IMR-90 (cell line): ENCODE measurements at regions not wholly inside any gene's neighbourhood (a gene's known extent, or its start where the extent isn't known, plus 50 kb on each side); places are given as distances from the start of the nearest gene placed in this dataset.

ENCODE experiments used
- ATAC-seq: fragments of 200-7000 bp; cut with Tn5 transposase; 2 replicates; pipeline ENCODE4 v1.9.1; 2020; ENCODE audit warnings: low read depth, mild to moderate bottlenecking, moderate library complexity
- BruUV-seq: library from RNA; stranded (reverse); fragments of 400-500 nt; replicated peaks from 2 replicates; lab custom pipeline; 2021; lab: Mats Ljungman, UMichigan
- CTCF ChIA-PET: fragments of 300-600 bp; formaldehyde crosslinking; extraction: SDS; loops from one replicate; lab custom pipeline; 2021; ENCODE audit warnings: antibody characterized with exemption; lab: Yijun Ruan, JAX
- POLR2A ChIA-PET: fragments of 300-600 bp; sonication (Branson Sonifier 250); formaldehyde crosslinking; loops from one replicate; lab custom pipeline; 2022; ENCODE audit warnings: antibody characterized with exemption; ENCODE audit not compliant: unreplicated experiment; lab: Charles Lee
- DNase-seq: peaks from one replicate; pipeline ENCODE4 v3.0.0; 2013
- H2AFZ ChIP-seq: replicated peaks from 2 replicates; pipeline ENCODE3; 2013; ENCODE audit warnings: low read length, mild to moderate bottlenecking; ENCODE audit not compliant: poor library complexity
- H2AK5ac ChIP-seq: 2 replicates; pipeline ENCODE4 v1.6.1; 2013; ENCODE audit warnings: low read depth, low read length, inconsistent platforms
- H2AK9ac ChIP-seq: replicated peaks from 2 replicates; pipeline ENCODE3; 2013; ENCODE audit warnings: mild to moderate bottlenecking, low read depth, low read length, moderate library complexity; ENCODE audit not compliant: poor library complexity
- H2BK120ac ChIP-seq: 2 replicates; pipeline ENCODE4 v1.6.1; 2013; ENCODE audit warnings: low read depth, low read length, inconsistent platforms
- H2BK15ac ChIP-seq: 3 replicates; pipeline ENCODE4 v1.6.1; 2013; ENCODE audit warnings: low read depth, low read length, inconsistent platforms
- H2BK20ac ChIP-seq: 2 replicates; pipeline ENCODE4 v1.6.1; 2013; ENCODE audit warnings: low read depth, mild to moderate bottlenecking, inconsistent platforms, low read length, moderate library complexity
- H2BK5ac ChIP-seq: 2 replicates; pipeline ENCODE4 v1.6.1; 2013; ENCODE audit warnings: mild to moderate bottlenecking, low read depth, low read length, inconsistent platforms; ENCODE audit not compliant: poor library complexity, severe bottlenecking
- H3K14ac ChIP-seq: replicated peaks from 2 replicates; pipeline ENCODE4 v1.6.1; 2013; ENCODE audit warnings: low read depth, low read length, inconsistent platforms
- H3K18ac ChIP-seq: 2 replicates; pipeline ENCODE4 v1.6.1; 2013; ENCODE audit warnings: low read depth, low read length, control low read depth
- H3K23ac ChIP-seq: 2 replicates; pipeline ENCODE4 v1.6.1; 2013; ENCODE audit warnings: low read depth, low read length, inconsistent platforms
- H3K27ac ChIP-seq: 2 replicates; pipeline ENCODE4 v1.5.1; 2013; ENCODE audit warnings: mild to moderate bottlenecking, control low read depth, low read length; ENCODE audit not compliant: insufficient read depth
- H3K27me3 ChIP-seq: 2 replicates; pipeline ENCODE4 v1.6.1; 2013; ENCODE audit warnings: low read length; ENCODE audit not compliant: control insufficient read depth, insufficient read depth
- H3K36me3 ChIP-seq: 2 replicates; pipeline ENCODE4 v1.6.1; 2013; ENCODE audit warnings: low read length, mixed read lengths; ENCODE audit not compliant: control insufficient read depth, insufficient read depth
- H3K4ac ChIP-seq: 2 replicates; pipeline ENCODE4 v1.6.1; 2013; ENCODE audit warnings: low read depth, low read length, inconsistent platforms
- H3K4me1 ChIP-seq: 2 replicates; pipeline ENCODE4 v1.6.1; 2013; ENCODE audit warnings: low read length, mixed read lengths; ENCODE audit not compliant: control insufficient read depth, insufficient read depth
- H3K4me2 ChIP-seq: 2 replicates; pipeline ENCODE4 v1.6.1; 2013; ENCODE audit warnings: low read depth, mild to moderate bottlenecking, control low read depth, low read length, moderate library complexity
- H3K4me3 ChIP-seq: 2 replicates; pipeline ENCODE4 v1.5.1; 2013; ENCODE audit warnings: low read depth, mild to moderate bottlenecking, control low read depth, low read length, moderate library complexity; ENCODE audit not compliant: insufficient read depth
- H3K56ac ChIP-seq: 2 replicates; pipeline ENCODE4 v1.6.1; 2013; ENCODE audit warnings: low read length, inconsistent platforms; ENCODE audit not compliant: insufficient read depth; ENCODE audit errors: extremely low read depth
- H3K79me1 ChIP-seq, 2 experiments: 2 replicates each; pipeline ENCODE4 v1.6.1; 2013; ENCODE audit warnings: low read length in 2 of 2, inconsistent platforms in 1 of 2, low read depth in 1 of 2
- H3K9ac ChIP-seq: 2 replicates; pipeline ENCODE4 v1.6.1; 2013; ENCODE audit warnings: low read depth, low read length, control low read depth
- H3K9me1 ChIP-seq: 2 replicates; pipeline ENCODE4 v1.6.1; 2013; ENCODE audit warnings: low read length, inconsistent platforms; ENCODE audit not compliant: insufficient read depth
- H3K9me3 ChIP-seq: 2 replicates; pipeline ENCODE4 v1.6.1; 2013; ENCODE audit warnings: low read length; ENCODE audit not compliant: control insufficient read depth, insufficient read depth
- H4K20me1 ChIP-seq: 2 replicates; pipeline ENCODE4 v1.6.1; 2013; ENCODE audit warnings: low read length, inconsistent platforms; ENCODE audit not compliant: insufficient read depth
- H4K5ac ChIP-seq: 2 replicates; pipeline ENCODE4 v1.6.1; 2013; ENCODE audit warnings: mild to moderate bottlenecking, low read depth, low read length, control low read depth
- H4K8ac ChIP-seq, 2 experiments: 2 replicates each; pipeline ENCODE4 v1.6.1; 2013; ENCODE audit warnings: low read depth in 2 of 2, low read length in 2 of 2, control low read depth in 1 of 2, inconsistent platforms in 1 of 2
- H4K91ac ChIP-seq: 2 replicates; pipeline ENCODE4 v1.6.1; 2013; ENCODE audit warnings: low read depth, low read length, inconsistent platforms; ENCODE audit not compliant: insufficient read depth
- CEBPB ChIP-seq: IDR thresholded peaks from 2 replicates; pipeline ENCODE4 v1.6.1; 2012; ENCODE audit warnings: low read depth, low read length, improper control_type of control experiment
- CHD1 ChIP-seq: IDR thresholded peaks from 2 replicates; pipeline ENCODE4 v1.6.1; 2012; ENCODE audit warnings: low read depth, low read length, improper control_type of control experiment
- ELK1 ChIP-seq: fragments of 150-350 bp; IDR thresholded peaks from 2 replicates; pipeline ENCODE4 v1.6.1; 2016; ENCODE audit warnings: low read depth, mild to moderate bottlenecking, low read length, moderate library complexity, borderline replicate concordance
- MAZ ChIP-seq: IDR thresholded peaks from 2 replicates; pipeline ENCODE4 v1.6.1; 2012; ENCODE audit warnings: low read depth, mild to moderate bottlenecking, low read length, improper control_type of control experiment, moderate library complexity, borderline replicate concordance
- NFE2L2 ChIP-seq: fragments of 150-350 bp; IDR thresholded peaks from 2 replicates; pipeline ENCODE4 v1.6.1; 2016; ENCODE audit warnings: low read depth, mild to moderate bottlenecking, low read length
- RAD21 ChIP-seq: IDR thresholded peaks from 2 replicates; pipeline ENCODE4 v1.6.1; 2012; ENCODE audit warnings: low read length, improper control_type of control experiment
- RFX5 ChIP-seq: IDR thresholded peaks from 2 replicates; pipeline ENCODE4 v1.8.0; 2012; ENCODE audit warnings: low read depth, mild to moderate bottlenecking, low read length, moderate library complexity
- WGBS, 2 experiments: methylation state at CpG; one replicate each; pipeline versions ENCODE4 v1.1.5 to v1.1.7; 2013; ENCODE audit warnings: missing lambda C conversion rate in 2 of 2; ENCODE audit not compliant: insufficient read length in 1 of 2; ENCODE audit errors: extremely low coverage in 2 of 2; 5-methylcytosine and 5-hydroxymethylcytosine counted together
- dilution Hi-C: fragments of 300-500 bp; cut with HindIII; formaldehyde crosslinking; loops from one replicate; pipeline ENCODE4 v1.14.3; 2018; ENCODE audit warnings: low sequenced_read_pairs; ENCODE audit not compliant: unreplicated experiment
- in situ Hi-C: fragments of 300-500 bp; cut with MboI; formaldehyde crosslinking; loops from 3 replicates; pipeline ENCODE4 v1.14.3; 2019; ENCODE audit warnings: low sequenced_read_pairs, inconsistent platforms, mixed read lengths
- intact Hi-C: fragments of 100-400 bp; cut with micrococcal nuclease; formaldehyde crosslinking; loops from 2 replicates; pipeline ENCODE4 v1.10.0; 2022

- no peak overlapping the region for H4K91ac ChIP-seq
- H2AK5ac ChIP-seq: no peak overlapping the region
- H2BK20ac ChIP-seq: no peak overlapping the region
- no peaks in the 10 kb centered on the region for H3K79me1 ChIP-seq
- no peak overlapping the region for H3K9ac ChIP-seq
- H3K4me1 ChIP-seq: no peaks in the 10 kb centered on the region
- no peak overlapping the region for H3K14ac ChIP-seq
- H3K27me3 ChIP-seq: no peaks in the 10 kb centered on the region
- H3K4ac ChIP-seq: no peak overlapping the region
- H3K9me3 ChIP-seq: peaks cover 7% of the 10 kb centered on the region; the same call in 1 of the 2 replicates
- no peaks in the 10 kb centered on the region for H3K9me1 ChIP-seq
- no peak overlapping the region for H2BK15ac ChIP-seq
- 38% methylated on average over 2 of the region's 5 CpGs; no CpG with 5 or more reads in 1 of the 2 experiments for WGBS, 2 experiments
- H4K5ac ChIP-seq: no peak overlapping the region
- no peak overlapping the region for H3K23ac ChIP-seq
- TF ChIP-seq CEBPB: no peak
- TF ChIP-seq RFX5: no peak
- no peak for TF ChIP-seq CHD1
- no peak for TF ChIP-seq MAZ
- TF ChIP-seq ELK1: no peak
- no peak for TF ChIP-seq RAD21
- TF ChIP-seq NFE2L2: no peak
- H3K56ac ChIP-seq: no peak overlapping the region
- no peak overlapping the region for H2AFZ ChIP-seq
- POLR2A ChIA-PET: no interaction called here
- H2BK120ac ChIP-seq: no peak overlapping the region
- no peaks in the 10 kb centered on the region for H3K36me3 ChIP-seq
- no peak overlapping the region for H3K18ac ChIP-seq
- in situ Hi-C loops: no loop called here
- DNase-seq: no peak
- CTCF ChIA-PET: no interaction called here
- no peak overlapping the region for H3K27ac ChIP-seq
- no peak overlapping the region for H3K4me2 ChIP-seq
- H2AK9ac ChIP-seq: no peak overlapping the region
- dilution Hi-C loops: no loop called here
- no TSS peak for BruUV-seq
- intact Hi-C loops: no loop called here
- H4K20me1 ChIP-seq: no peaks in the 10 kb centered on the region
- H2BK5ac ChIP-seq: no peak overlapping the region
- ATAC-seq: no peak
- H4K8ac ChIP-seq: no peak overlapping the region
- H3K4me3 ChIP-seq: no peak overlapping the region
Measured at GRCh38 chr16:26598061-26598460, 468.7 kb upstream of the C16orf82 start.
